ENCODE measurements at regions not wholly inside any gene's neighbourhood (a gene's known extent, or its start where the extent isn't known, plus 50 kb on each side); places are given as distances from the start of the nearest gene placed in this dataset.

- Histone ChIP-seq H3K36me3 (no peaks in the 10 kb centered on the region), H3K9me3 (replicated peaks) (peaks cover 38% of the 10 kb centered on the region), H3K27ac (replicated peaks) (no peak overlapping the region), H3K4me3 (no peak overlapping the region), H3K4me1 (peaks cover 19% of the 10 kb centered on the region), H3K27me3 (ENCODE audit: low read depth) (no peaks in the 10 kb centered on the region)
- DNase-seq, result no peak
- TF ChIP-seq CTCF (IDR thresholded peaks at IDR 0.05; ENCODE audit: borderline replicate concordance), result no peak
- intact Hi-C loops (cut with micrococcal nuclease), result no loop called here
Measured at GRCh38 chr11:45062115-45062514, 84.3 kb upstream of the PRDM11 start.

- Histone ChIP-seq H3K4me1 (peaks cover 12% of the 10 kb centered on the region), H3K4me3 (no peak overlapping the region), H3K27me3 (ENCODE audit: low read depth) (no peaks in the 10 kb centered on the region), H3K9me3 (replicated peaks) (peaks cover 38% of the 10 kb centered on the region), H3K27ac (replicated peaks) (no peak overlapping the region), H3K36me3 (no peaks in the 10 kb centered on the region)
- intact Hi-C loops (cut with micrococcal nuclease), result no loop called here
- TF ChIP-seq CTCF (IDR thresholded peaks at IDR 0.05; ENCODE audit: borderline replicate concordance), result no peak
- DNase-seq, result no peak
Measured at GRCh38 chr11:45062974-45063635, 83.3 kb upstream of the PRDM11 start.

- Histone ChIP-seq H3K4me1 (peaks cover 6% of the 10 kb centered on the region), H3K27ac (replicated peaks) (no peak overlapping the region), H3K9me3 (replicated peaks) (peaks cover 38% of the 10 kb centered on the region), H3K27me3 (ENCODE audit: low read depth) (no peaks in the 10 kb centered on the region), H3K4me3 (no peak overlapping the region), H3K36me3 (no peaks in the 10 kb centered on the region)
- intact Hi-C loops (cut with micrococcal nuclease), result no loop called here
- no peak for DNase-seq
- TF ChIP-seq CTCF (IDR thresholded peaks at IDR 0.05; ENCODE audit: borderline replicate concordance), result no peak
Measured at GRCh38 chr11:45063669-45064068, 82.8 kb upstream of the PRDM11 start.

GRCh38 chr11:45067966-45068365 is 78.5 kb upstream of the PRDM11 start:
- Histone ChIP-seq H3K9me3 (replicated peaks) (peaks cover 34% of the 10 kb centered on the region), H3K36me3 (no peaks in the 10 kb centered on the region), H3K4me1 (peaks cover 15% of the 10 kb centered on the region), H3K27ac (replicated peaks) (no peak overlapping the region), H3K27me3 (ENCODE audit: low read depth) (no peaks in the 10 kb centered on the region), H3K4me3 (no peak overlapping the region)
- intact Hi-C loops (cut with micrococcal nuclease), result no loop called here
- TF ChIP-seq CTCF (IDR thresholded peaks at IDR 0.05; ENCODE audit: borderline replicate concordance), result no peak
- no peak for DNase-seq

GRCh38 chr11:45071232-45071631 is 75.2 kb upstream of the PRDM11 start:
- Histone ChIP-seq H3K9me3 (replicated peaks) (peaks cover 6% of the 10 kb centered on the region), H3K4me1 (peaks cover 26% of the 10 kb centered on the region), H3K36me3 (no peaks in the 10 kb centered on the region), H3K27me3 (ENCODE audit: low read depth) (no peaks in the 10 kb centered on the region), H3K4me3 (no peak overlapping the region), H3K27ac (replicated peaks) (peak overlapping the region; percentile 57)
- no peak for DNase-seq
- intact Hi-C loops (cut with micrococcal nuclease), result no loop called here
- no peak for TF ChIP-seq CTCF (IDR thresholded peaks at IDR 0.05; ENCODE audit: borderline replicate concordance)

Data from left ventricle myocardium inferior (tissue), 1 donor.